GM12864 (cell line): ENCODE measurements at regions not wholly inside any gene's neighbourhood (a gene's known extent, or its start where the extent isn't known, plus 50 kb on each side); places are given as distances from the start of the nearest gene placed in this dataset.
"Not testable (repeated sequence)": the region's sequence is repeated elsewhere in the genome, so short reads cannot be mapped to it uniquely, and the experiment has no call there.

Experiments
- DNase-seq: peaks from one replicate; pipeline ENCODE4 v3.0.0-alpha.2; 2011; ENCODE audit warnings: low read depth
- H3K4me3 ChIP-seq: 2 replicates; pipeline ENCODE4 v1.5.1; 2011; ENCODE audit warnings: mild to moderate bottlenecking, low read depth, low read length, control low read depth
- TF ChIP-seq, protein P1 (sequence below): IDR thresholded peaks from 2 replicates; pipeline ENCODE4 v1.5.1; 2011; ENCODE audit warnings: low read depth, mild to moderate bottlenecking, moderate library complexity, low read length, control low read depth, inconsistent platforms; ENCODE audit errors: missing control alignments

DNA sequence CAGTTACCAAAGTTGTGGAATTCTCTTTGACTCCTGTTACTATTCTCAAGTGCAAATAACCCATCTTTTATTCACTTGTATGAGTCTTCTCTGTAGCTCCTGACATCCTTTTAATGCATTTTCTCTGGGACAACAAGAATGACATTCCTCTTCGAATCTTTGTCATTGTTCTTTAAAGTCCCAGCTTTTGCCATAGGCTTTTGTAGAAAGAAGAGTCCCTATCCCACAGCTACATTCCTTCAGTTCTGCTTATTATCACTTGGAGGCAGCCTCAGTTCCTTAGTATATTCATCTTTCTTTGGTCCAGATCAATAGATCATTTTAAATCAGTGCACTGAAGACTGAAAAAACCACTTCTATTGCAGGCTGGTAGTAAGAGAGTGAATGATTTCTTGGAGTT, 560.2 kb downstream of the DACH1 start:
- TF ChIP-seq, protein P1, sequence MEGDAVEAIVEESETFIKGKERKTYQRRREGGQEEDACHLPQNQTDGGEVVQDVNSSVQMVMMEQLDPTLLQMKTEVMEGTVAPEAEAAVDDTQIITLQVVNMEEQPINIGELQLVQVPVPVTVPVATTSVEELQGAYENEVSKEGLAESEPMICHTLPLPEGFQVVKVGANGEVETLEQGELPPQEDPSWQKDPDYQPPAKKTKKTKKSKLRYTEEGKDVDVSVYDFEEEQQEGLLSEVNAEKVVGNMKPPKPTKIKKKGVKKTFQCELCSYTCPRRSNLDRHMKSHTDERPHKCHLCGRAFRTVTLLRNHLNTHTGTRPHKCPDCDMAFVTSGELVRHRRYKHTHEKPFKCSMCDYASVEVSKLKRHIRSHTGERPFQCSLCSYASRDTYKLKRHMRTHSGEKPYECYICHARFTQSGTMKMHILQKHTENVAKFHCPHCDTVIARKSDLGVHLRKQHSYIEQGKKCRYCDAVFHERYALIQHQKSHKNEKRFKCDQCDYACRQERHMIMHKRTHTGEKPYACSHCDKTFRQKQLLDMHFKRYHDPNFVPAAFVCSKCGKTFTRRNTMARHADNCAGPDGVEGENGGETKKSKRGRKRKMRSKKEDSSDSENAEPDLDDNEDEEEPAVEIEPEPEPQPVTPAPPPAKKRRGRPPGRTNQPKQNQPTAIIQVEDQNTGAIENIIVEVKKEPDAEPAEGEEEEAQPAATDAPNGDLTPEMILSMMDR = no peak
- DNase-seq = no peak
- no peak overlapping the region for H3K4me3 ChIP-seq

DNA sequence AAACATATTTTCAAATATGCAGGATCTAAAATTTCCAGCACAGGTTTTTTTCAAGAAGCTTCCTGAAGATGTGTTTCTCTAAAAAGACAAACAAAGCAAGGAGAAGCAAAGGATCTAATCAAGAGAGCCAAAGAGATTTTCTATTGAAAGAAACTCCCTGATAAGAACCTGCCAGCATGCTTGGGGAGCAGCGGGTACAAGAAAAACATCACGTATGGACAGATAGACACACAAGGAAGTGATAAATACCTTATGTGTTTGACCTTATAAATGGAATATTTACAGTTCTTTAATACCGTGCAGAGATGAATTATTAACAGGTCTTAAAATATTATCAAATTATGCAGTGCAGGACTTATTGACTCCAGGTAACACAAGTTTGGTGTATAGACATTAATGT, 562.1 kb downstream of the DACH1 start:
- DNase-seq = no peak
- TF ChIP-seq, protein P1 = no peak
- no peak overlapping the region for H3K4me3 ChIP-seq

DNA sequence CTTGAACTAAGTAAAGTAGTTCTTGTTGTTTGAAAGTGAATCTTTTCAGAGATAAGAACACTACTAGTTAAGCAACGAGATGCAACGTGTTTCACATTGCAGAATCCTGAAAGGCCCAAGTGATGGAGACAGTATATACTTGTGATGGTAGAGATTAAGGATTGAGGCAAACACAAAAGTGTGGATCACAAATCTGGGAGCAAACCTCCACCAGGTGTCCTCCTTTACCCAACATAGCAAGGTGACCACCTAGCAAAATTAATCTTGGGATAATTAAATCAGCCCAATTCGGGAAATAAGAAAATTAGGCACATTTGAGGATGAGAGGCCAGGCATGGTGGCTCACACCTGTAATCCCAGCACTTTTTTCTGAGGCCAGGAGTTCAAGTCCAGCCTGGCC, 563.9 kb downstream of the DACH1 start:
- TF ChIP-seq, protein P1 = no peak
- H3K4me3 ChIP-seq = no peak overlapping the region
- no peak for DNase-seq

DNA sequence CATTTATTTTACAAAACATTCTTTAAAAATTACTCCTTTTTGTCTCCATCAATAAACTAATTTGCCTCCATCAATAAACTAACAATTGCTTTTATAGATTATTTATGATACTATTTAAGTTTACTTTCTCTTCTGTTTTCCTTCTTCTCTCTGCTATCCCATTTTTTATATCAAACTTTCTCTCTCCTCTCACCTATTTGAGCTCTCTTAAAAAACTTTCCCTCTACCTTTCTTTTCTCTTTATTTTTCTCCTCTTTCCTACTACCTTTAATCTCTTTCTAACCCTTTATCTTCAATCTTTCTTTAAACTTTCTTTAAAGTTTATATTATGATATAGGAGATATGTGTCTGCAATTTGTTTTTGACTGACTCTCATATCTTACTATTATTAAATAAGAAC, 566.4 kb downstream of the DACH1 start:
- TF ChIP-seq, protein P1 = no peak
- no peak for DNase-seq
- no peak overlapping the region for H3K4me3 ChIP-seq

DNA sequence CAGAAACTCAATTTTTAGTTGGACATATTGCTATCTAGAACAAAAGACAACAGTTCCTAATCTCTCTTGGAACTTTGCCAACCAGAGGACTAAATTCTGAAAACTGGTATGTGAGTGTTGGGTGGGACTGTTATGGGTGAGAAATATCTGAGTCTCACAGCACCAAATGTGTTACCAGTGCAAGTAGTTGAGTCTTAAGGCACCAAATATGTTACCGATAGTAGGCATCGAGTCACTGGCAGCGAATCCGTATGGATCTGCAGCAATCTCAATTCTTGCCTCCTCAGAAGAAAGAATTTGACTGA, 575.2 kb downstream of the DACH1 start:
- H3K4me3 ChIP-seq = no peak overlapping the region
- no peak for DNase-seq
- TF ChIP-seq, protein P1 = no peak

DNA sequence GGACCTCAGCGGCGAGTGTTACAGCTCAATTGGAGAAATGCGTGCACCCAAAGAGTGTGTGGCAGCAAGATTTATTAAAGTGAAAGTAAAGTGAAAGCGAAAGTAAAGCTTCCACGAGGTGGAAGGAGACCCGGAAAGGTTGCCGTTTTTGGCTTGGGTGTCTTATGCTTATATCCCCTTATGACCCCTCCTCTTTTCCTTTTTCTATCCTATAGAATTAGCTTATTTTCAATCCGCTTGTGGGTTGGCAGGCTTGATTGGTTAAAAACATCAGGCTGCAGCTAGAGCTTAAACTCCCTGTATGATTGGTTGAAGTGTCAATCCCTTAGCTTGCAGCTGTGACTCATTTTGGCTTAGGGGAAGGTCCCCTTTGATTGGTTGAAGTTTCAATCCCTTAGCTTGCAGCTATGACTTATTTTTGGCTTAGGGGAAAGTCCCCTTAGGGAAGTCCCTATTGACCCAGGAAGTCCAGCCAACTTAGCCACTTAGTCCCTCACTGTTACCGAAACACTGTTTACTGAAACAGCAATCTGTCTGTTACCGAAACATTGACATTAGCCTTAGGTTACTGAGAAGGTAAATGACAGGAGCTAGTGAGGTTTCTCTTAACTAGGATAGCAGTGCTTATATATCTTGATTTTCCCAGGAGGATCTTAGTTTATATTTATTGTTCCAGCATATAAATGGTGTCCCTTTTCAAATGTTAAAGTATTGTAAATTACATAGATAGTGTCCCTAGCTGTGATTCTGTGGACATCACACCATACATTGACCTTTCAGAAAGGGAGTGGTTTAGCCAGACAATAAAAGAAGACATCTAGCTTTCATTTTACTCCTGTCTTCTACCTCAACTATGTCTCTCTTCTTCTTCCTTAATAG, 575.8 kb downstream of the DACH1 start:
- H3K4me3 ChIP-seq = no peak overlapping the region; the same call in 1 of the 2 replicates
- TF ChIP-seq, protein P1 = no peak
- peak; percentile 68 for DNase-seq

DNA sequence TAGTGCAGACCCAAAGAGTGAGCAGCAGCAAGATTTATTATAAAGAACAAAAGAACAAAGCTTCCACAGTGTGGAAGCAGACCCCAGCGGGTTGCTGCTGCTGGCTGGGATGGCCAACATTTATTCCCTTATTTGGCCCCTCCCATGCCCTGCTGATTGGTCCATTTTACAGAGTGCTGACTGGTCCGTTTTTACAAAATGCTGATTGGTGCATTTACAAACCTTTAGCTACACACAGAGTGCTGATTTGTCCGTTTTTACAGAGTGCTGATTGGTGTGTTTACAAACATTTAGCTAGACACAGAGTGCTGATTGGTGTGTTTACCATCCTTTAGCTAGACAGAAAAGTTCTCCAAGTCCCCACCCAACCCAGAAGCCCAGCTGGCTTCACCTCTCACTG, 577.0 kb downstream of the DACH1 start:
- not testable (repeated sequence) for H3K4me3 ChIP-seq, DNase-seq
